ENCODE measurements at regions not wholly inside any gene's neighbourhood (a gene's known extent, or its start where the extent isn't known, plus 50 kb on each side); places are given as distances from the start of the nearest gene placed in this dataset.

GRCh38 chr1:82788660-82789059, 987.9 kb downstream of the ADGRL2 start:
- H3K27ac ChIP-seq: no peak overlapping the region
- H3K4me3 ChIP-seq: no peak overlapping the region
- no peaks in the 10 kb centered on the region for H3K36me3 ChIP-seq
- H3K4me1 ChIP-seq: no peaks in the 10 kb centered on the region
- 70% methylated on average over 1 of the region's 1 CpG for WGBS
- DNase-seq (ENCODE audit: low spot score in 2 of 2): no peak
- TF ChIP-seq POLR2AphosphoS5 (IDR thresholded peaks at IDR 0.05) (no peak), POLR2A (IDR thresholded peaks at IDR 0.05) (no peak), CTCF (IDR thresholded peaks at IDR 0.05) (no peak), EP300 (IDR thresholded peaks at IDR 0.05) (no peak)
- no peaks in the 10 kb centered on the region for H3K9me3 ChIP-seq
- no peaks in the 10 kb centered on the region for H3K27me3 ChIP-seq

- 58% methylated on average over 2 of the region's 2 CpGs for WGBS
- no peak for TF ChIP-seq EP300 (IDR thresholded peaks at IDR 0.05)
These were observed 987.3 kb downstream of the ADGRL2 start for GRCh38 chr1:82788038-82788437.

GRCh38 chr1:82786883-82787282, 986.1 kb downstream of the ADGRL2 start:
- no peak for DNase-seq (ENCODE audit: low spot score in 2 of 2)
- H3K9me3 ChIP-seq: no peaks in the 10 kb centered on the region
- H3K36me3 ChIP-seq: no peaks in the 10 kb centered on the region
- 78% methylated on average over 1 of the region's 1 CpG for WGBS
- no peak overlapping the region for H3K4me3 ChIP-seq
- no peak overlapping the region for H3K27ac ChIP-seq
- no peaks in the 10 kb centered on the region for H3K27me3 ChIP-seq
- no peaks in the 10 kb centered on the region for H3K4me1 ChIP-seq
- TF ChIP-seq POLR2AphosphoS5 (IDR thresholded peaks at IDR 0.05): no peak
- no peak for TF ChIP-seq POLR2A (IDR thresholded peaks at IDR 0.05)
- no peak for TF ChIP-seq EP300 (IDR thresholded peaks at IDR 0.05)

More at GRCh38 chr1:82788038-82788437, 987.3 kb downstream of the ADGRL2 start:
- no peak for DNase-seq (ENCODE audit: low spot score in 2 of 2)
- no peaks in the 10 kb centered on the region for H3K9me3 ChIP-seq
- no peak overlapping the region for H3K27ac ChIP-seq
- no peak overlapping the region for H3K4me3 ChIP-seq
- no peaks in the 10 kb centered on the region for H3K27me3 ChIP-seq
- no peaks in the 10 kb centered on the region for H3K4me1 ChIP-seq
- no peaks in the 10 kb centered on the region for H3K36me3 ChIP-seq

- no peak for DNase-seq (ENCODE audit: low spot score in 2 of 2)
- H3K27me3 ChIP-seq: no peaks in the 10 kb centered on the region
- no peaks in the 10 kb centered on the region for H3K36me3 ChIP-seq
- 54% methylated on average over 1 of the region's 1 CpG for WGBS
- H3K4me1 ChIP-seq: no peaks in the 10 kb centered on the region
- TF ChIP-seq POLR2A (IDR thresholded peaks at IDR 0.05) (no peak), CTCF (IDR thresholded peaks at IDR 0.05) (no peak), EP300 (IDR thresholded peaks at IDR 0.05) (no peak), POLR2AphosphoS5 (IDR thresholded peaks at IDR 0.05) (no peak)
- H3K4me3 ChIP-seq: no peak overlapping the region
- no peak overlapping the region for H3K27ac ChIP-seq
- no peaks in the 10 kb centered on the region for H3K9me3 ChIP-seq
These were observed 984.6 kb downstream of the ADGRL2 start for GRCh38 chr1:82785268-82785790.

DNA sequence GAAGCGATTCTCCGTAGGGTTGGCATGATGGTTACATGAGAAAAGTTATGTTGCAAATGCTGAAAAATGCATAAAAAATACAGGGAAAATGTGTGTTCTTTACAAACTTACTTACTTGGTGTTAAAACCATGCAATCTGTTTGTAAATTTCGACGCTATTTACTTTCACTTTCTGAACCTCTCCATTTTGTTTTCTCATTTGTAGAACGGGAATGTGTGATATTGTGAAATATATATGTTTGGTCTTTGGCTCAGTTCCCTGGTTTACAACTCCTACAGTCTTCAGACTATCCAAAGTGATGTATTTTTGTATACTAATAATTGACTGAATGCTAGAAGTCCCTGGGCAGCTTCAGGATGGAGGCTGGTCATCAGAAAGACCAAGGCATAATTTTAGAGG, 982.3 kb downstream of the ADGRL2 start:
- TF ChIP-seq EP300 (IDR thresholded peaks at IDR 0.05): no peak
- no peak for TF ChIP-seq POLR2A (IDR thresholded peaks at IDR 0.05)
- TF ChIP-seq POLR2AphosphoS5 (IDR thresholded peaks at IDR 0.05): no peak
- TF ChIP-seq CTCF (IDR thresholded peaks at IDR 0.05): no peak
- no peaks in the 10 kb centered on the region for H3K27me3 ChIP-seq
- H3K36me3 ChIP-seq: no peaks in the 10 kb centered on the region
- H3K9me3 ChIP-seq: no peaks in the 10 kb centered on the region
- DNase-seq (ENCODE audit: low spot score in 2 of 2): no peak
- H3K4me1 ChIP-seq: no peaks in the 10 kb centered on the region
- no peak overlapping the region for H3K4me3 ChIP-seq
- H3K27ac ChIP-seq: no peak overlapping the region
- WGBS: 90% methylated on average over 5 of the region's 5 CpGs

GRCh38 chr1:82782599-82782998, 981.9 kb downstream of the ADGRL2 start:
- Histone ChIP-seq H3K36me3 (no peaks in the 10 kb centered on the region), H3K4me3 (no peak overlapping the region), H3K27me3 (no peaks in the 10 kb centered on the region), H3K4me1 (no peaks in the 10 kb centered on the region), H3K27ac (no peak overlapping the region), H3K9me3 (no peaks in the 10 kb centered on the region)
- TF ChIP-seq POLR2AphosphoS5 (IDR thresholded peaks at IDR 0.05): no peak
- TF ChIP-seq POLR2A (IDR thresholded peaks at IDR 0.05): no peak
- no peak for TF ChIP-seq CTCF (IDR thresholded peaks at IDR 0.05)
- 86% methylated on average over 2 of the region's 2 CpGs for WGBS
- no peak for DNase-seq (ENCODE audit: low spot score in 2 of 2)

All from suprapubic skin (tissue), 4 donors.